ENCODE measurements at regions not wholly inside any gene's neighbourhood (a gene's known extent, or its start where the extent isn't known, plus 50 kb on each side); places are given as distances from the start of the nearest gene placed in this dataset.
"Not testable (repeated sequence)": the region's sequence is repeated elsewhere in the genome, so short reads cannot be mapped to it uniquely, and the experiment has no call there.

DNA sequence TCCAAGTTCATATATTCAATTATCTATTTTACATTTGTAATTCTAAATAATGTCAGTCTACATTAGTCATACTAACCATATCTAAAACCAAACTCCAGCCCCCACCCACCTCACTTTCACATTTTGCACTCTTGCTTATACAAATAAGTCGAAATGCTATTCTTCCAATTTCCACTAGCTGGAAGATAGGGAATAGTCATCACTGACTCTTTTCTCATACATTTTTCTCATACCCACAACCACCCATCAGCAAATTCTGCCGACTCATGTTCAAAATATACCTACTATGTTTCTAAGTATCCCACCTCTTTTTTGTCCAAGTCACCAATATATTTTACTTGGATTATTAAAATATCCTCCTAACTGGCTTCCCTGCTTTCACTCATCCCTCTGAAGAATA lies 93.2 kb upstream of the DGKB start:
- H3K4me1 ChIP-seq (ENCODE audit: control insufficient read depth in 2 of 2, insufficient read depth in 2 of 2, low read length in 2 of 2), result no peaks in the 10 kb centered on the region
- no peaks in the 10 kb centered on the region for H3K36me3 ChIP-seq (ENCODE audit: control insufficient read depth in 2 of 2, insufficient read depth in 2 of 2, low read length in 2 of 2)
- H3K4me3 ChIP-seq (ENCODE audit: low read length in 2 of 2), result no peak overlapping the region
- no peaks in the 10 kb centered on the region for H3K9me3 ChIP-seq (ENCODE audit: control insufficient read depth in 2 of 2, low read length in 2 of 2)
- no peak overlapping the region for H3K9ac ChIP-seq (ENCODE audit: low read depth in 1 of 2, low read length in 2 of 2)
- H3K27me3 ChIP-seq (ENCODE audit: control insufficient read depth in 2 of 2, insufficient read depth in 2 of 2, low read length in 2 of 2), result no peaks in the 10 kb centered on the region
- H3K27ac ChIP-seq (ENCODE audit: low read depth in 2 of 2, low read length in 2 of 2), result no peak overlapping the region

DNA sequence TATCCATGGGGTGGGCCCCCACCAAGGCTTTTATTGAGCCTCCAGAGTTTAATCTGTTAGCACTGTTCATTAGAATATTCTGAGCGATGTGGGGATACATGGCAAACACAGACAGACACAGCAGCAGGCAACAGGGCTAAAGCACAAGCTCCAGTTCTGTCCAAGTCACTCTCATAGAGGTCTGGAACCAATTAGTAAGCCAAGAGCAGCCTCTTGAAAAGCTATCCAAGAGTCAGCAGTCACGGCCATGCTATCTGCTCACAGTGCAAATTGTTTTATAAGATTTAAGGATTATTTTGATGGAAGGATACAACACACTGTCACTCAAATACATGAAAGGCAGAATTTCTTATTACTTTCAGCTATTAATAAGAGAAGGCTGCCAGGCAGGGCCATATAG lies 86.4 kb upstream of the DGKB start:
- H3K4me1 ChIP-seq (ENCODE audit: control insufficient read depth in 2 of 2, insufficient read depth in 2 of 2, low read length in 2 of 2), result no peaks in the 10 kb centered on the region
- H3K9ac ChIP-seq (ENCODE audit: low read depth in 1 of 2, low read length in 2 of 2), result no peak overlapping the region
- H3K4me3 ChIP-seq (ENCODE audit: low read length in 2 of 2), result no peak overlapping the region
- no peak overlapping the region for H3K27ac ChIP-seq (ENCODE audit: low read depth in 2 of 2, low read length in 2 of 2)
- H3K27me3 ChIP-seq (ENCODE audit: control insufficient read depth in 2 of 2, insufficient read depth in 2 of 2, low read length in 2 of 2), result no peaks in the 10 kb centered on the region
- H3K9me3 ChIP-seq (ENCODE audit: control insufficient read depth in 2 of 2, low read length in 2 of 2), result no peaks in the 10 kb centered on the region
- no peaks in the 10 kb centered on the region for H3K36me3 ChIP-seq (ENCODE audit: control insufficient read depth in 2 of 2, insufficient read depth in 2 of 2, low read length in 2 of 2)

DNA sequence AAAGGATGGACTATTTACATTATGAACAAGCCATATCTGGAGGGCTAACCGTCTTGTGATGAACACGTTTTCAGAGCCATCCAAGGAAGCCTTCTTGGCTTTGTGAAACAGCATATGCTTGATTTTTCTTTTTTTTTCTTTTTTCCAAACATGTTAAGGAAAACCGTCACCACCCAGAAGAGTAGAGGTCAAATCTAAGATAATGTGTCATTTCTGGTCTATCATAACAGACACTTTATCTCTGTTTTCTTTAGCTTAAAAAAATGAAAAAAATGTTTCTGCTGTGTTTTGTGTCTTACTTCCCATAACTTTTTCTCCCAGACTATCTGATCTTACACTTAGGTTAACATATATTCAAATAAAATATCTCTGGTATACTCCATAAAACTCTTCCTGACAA lies 76.1 kb upstream of the DGKB start:
- H3K9ac ChIP-seq (ENCODE audit: low read depth in 1 of 2, low read length in 2 of 2), result no peak overlapping the region
- no peaks in the 10 kb centered on the region for H3K36me3 ChIP-seq (ENCODE audit: control insufficient read depth in 2 of 2, insufficient read depth in 2 of 2, low read length in 2 of 2)
- H3K27ac ChIP-seq (ENCODE audit: low read depth in 2 of 2, low read length in 2 of 2), result no peak overlapping the region
- no peaks in the 10 kb centered on the region for H3K4me1 ChIP-seq (ENCODE audit: control insufficient read depth in 2 of 2, insufficient read depth in 2 of 2, low read length in 2 of 2)
- no peak overlapping the region for H3K4me3 ChIP-seq (ENCODE audit: low read length in 2 of 2)
- no peaks in the 10 kb centered on the region for H3K9me3 ChIP-seq (ENCODE audit: control insufficient read depth in 2 of 2, low read length in 2 of 2)
- no peaks in the 10 kb centered on the region for H3K27me3 ChIP-seq (ENCODE audit: control insufficient read depth in 2 of 2, insufficient read depth in 2 of 2, low read length in 2 of 2)

DNA sequence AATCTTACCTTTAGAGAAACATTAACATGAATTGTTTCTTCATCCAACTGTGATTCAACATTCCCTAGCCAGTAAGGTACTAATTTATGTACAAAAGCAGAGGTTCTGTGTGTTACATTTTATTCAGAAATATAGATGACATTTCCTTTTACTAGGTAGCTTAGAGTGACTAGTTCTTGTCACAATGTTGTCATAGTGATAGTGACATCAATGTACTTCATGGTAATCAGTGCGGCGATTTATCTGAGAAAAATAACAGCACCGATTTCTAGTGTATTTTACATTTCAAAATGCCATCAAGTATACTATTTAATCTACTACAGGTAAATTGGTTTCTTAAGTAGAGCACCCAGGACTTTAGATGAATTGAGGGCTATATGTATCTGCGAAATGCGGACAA lies 72.1 kb upstream of the DGKB start:
- Histone ChIP-seq H3K9me3 (ENCODE audit: control insufficient read depth in 2 of 2, low read length in 2 of 2) (no peaks in the 10 kb centered on the region), H3K27me3 (ENCODE audit: control insufficient read depth in 2 of 2, insufficient read depth in 2 of 2, low read length in 2 of 2) (no peaks in the 10 kb centered on the region), H3K9ac (ENCODE audit: low read depth in 1 of 2, low read length in 2 of 2) (no peak overlapping the region), H3K4me3 (ENCODE audit: low read length in 2 of 2) (no peak overlapping the region), H3K27ac (ENCODE audit: low read depth in 2 of 2, low read length in 2 of 2) (no peak overlapping the region), H3K4me1 (ENCODE audit: control insufficient read depth in 2 of 2, insufficient read depth in 2 of 2, low read length in 2 of 2) (no peaks in the 10 kb centered on the region), H3K36me3 (ENCODE audit: control insufficient read depth in 2 of 2, insufficient read depth in 2 of 2, low read length in 2 of 2) (no peaks in the 10 kb centered on the region)

DNA sequence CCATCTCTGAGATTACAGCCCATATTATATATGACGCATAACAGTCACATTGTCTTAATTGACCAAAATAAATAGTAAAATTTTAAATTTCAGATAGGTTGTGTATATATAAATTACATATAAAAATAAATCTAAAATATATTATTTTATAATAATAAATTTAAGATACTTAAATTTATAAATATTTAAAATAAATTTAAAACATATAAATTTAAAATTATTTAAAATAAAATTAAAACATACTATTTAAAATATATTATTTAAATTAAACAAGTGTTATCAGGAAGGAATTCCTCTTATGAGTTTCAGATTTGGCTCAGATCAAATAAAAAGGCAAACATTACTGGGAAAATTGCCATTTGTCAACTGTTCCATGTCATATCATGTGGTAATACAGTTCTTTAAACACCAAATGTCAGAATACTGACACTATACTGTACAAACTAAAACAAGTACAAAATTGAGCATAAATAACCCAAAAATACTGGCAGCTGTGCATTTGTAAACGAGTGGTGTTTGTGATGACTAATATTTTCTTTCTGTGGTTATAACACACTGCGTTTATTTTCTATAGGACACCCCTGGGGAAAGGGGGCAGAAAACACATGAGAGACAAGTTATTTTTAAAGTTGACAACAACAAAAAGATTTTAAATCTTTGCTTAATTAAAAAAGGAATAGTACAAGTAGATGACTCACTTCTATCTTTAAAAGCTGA lies 71.3 kb upstream of the DGKB start:
- H3K27ac ChIP-seq (ENCODE audit: low read depth in 2 of 2, low read length in 2 of 2), result no peak overlapping the region

DNA sequence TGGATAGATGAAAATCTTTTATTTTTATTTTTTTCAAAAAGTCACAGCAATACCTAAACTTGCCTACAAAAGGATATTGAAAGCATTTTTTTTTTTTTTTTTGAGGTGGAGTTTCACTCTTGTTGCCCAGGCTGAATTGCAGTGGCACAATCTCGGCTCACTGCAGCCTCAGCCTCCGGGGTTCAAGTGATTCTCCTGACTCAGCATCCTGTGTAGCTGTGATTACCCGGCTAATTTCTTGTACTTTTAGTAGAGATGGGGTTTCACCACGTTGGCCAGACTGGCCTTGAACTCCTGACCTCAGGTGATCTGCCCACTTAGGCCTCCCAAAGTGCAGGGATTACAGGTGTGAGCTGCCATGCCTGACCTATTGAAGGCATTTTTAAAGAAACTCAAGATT lies 69.1 kb upstream of the DGKB start:
- H3K27ac ChIP-seq (ENCODE audit: low read depth in 2 of 2, low read length in 2 of 2); H3K27me3 ChIP-seq (ENCODE audit: control insufficient read depth in 2 of 2, insufficient read depth in 2 of 2, low read length in 2 of 2); H3K36me3 ChIP-seq (ENCODE audit: control insufficient read depth in 2 of 2, insufficient read depth in 2 of 2, low read length in 2 of 2); H3K9ac ChIP-seq (ENCODE audit: low read depth in 1 of 2, low read length in 2 of 2); H3K4me1 ChIP-seq (ENCODE audit: control insufficient read depth in 2 of 2, insufficient read depth in 2 of 2, low read length in 2 of 2); H3K9me3 ChIP-seq (ENCODE audit: control insufficient read depth in 2 of 2, low read length in 2 of 2); H3K4me3 ChIP-seq (ENCODE audit: low read length in 2 of 2): not testable (repeated sequence)

More for the DNA sequence above, 71.3 kb upstream of the DGKB start:
- Histone ChIP-seq H3K9me3 (ENCODE audit: control insufficient read depth in 2 of 2, low read length in 2 of 2) (no peaks in the 10 kb centered on the region), H3K9ac (ENCODE audit: low read depth in 1 of 2, low read length in 2 of 2) (no peak overlapping the region), H3K4me1 (ENCODE audit: control insufficient read depth in 2 of 2, insufficient read depth in 2 of 2, low read length in 2 of 2) (no peaks in the 10 kb centered on the region), H3K36me3 (ENCODE audit: control insufficient read depth in 2 of 2, insufficient read depth in 2 of 2, low read length in 2 of 2) (no peaks in the 10 kb centered on the region), H3K4me3 (ENCODE audit: low read length in 2 of 2) (no peak overlapping the region), H3K27me3 (ENCODE audit: control insufficient read depth in 2 of 2, insufficient read depth in 2 of 2, low read length in 2 of 2) (no peaks in the 10 kb centered on the region)

DNA sequence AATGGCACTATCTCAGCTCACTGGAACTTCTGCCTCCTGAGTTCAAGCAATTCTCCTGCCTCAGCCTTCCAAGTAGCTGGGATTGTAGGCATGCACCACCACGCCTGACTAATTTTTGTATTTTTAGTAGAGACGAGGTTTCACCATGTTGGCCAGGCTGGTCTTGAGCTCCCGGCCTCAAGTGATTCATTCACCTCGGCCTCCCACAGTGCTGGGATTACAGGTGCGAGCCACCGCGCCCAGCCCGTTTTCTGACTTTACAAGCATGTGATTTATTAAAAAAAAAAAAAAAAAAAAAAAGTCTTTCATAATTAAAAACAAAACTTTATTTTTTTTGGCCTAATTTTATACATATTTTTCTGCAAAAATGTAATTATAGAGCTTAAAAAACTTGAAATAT lies 64.8 kb upstream of the DGKB start:
- not testable (repeated sequence) for H3K4me3 ChIP-seq (ENCODE audit: low read length in 2 of 2); H3K9ac ChIP-seq (ENCODE audit: low read depth in 1 of 2, low read length in 2 of 2); H3K27ac ChIP-seq (ENCODE audit: low read depth in 2 of 2, low read length in 2 of 2); H3K9me3 ChIP-seq (ENCODE audit: control insufficient read depth in 2 of 2, low read length in 2 of 2); H3K4me1 ChIP-seq (ENCODE audit: control insufficient read depth in 2 of 2, insufficient read depth in 2 of 2, low read length in 2 of 2); H3K27me3 ChIP-seq (ENCODE audit: control insufficient read depth in 2 of 2, insufficient read depth in 2 of 2, low read length in 2 of 2); H3K36me3 ChIP-seq (ENCODE audit: control insufficient read depth in 2 of 2, insufficient read depth in 2 of 2, low read length in 2 of 2)

DNA sequence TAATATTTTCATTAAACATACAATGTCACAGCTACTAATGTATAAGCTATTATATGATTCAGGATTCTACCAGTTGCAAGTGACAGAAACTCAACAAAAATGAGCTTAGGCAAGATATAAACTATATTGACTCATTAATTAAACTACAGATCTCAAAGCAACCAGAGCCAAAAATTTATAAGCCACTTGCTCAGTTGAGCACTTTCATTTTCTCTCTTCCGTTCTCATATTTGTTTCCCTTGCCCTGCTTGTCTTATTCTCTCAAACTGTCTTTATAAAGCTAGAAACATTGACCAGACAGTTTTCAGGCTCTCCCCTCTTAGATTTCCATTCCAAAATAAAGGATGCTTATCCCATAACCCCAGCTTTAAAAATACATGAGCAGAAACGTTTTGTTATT lies 60.2 kb upstream of the DGKB start:
- no peaks in the 10 kb centered on the region for H3K9me3 ChIP-seq (ENCODE audit: control insufficient read depth in 2 of 2, low read length in 2 of 2)
- H3K27me3 ChIP-seq (ENCODE audit: control insufficient read depth in 2 of 2, insufficient read depth in 2 of 2, low read length in 2 of 2), result no peaks in the 10 kb centered on the region
- no peaks in the 10 kb centered on the region for H3K36me3 ChIP-seq (ENCODE audit: control insufficient read depth in 2 of 2, insufficient read depth in 2 of 2, low read length in 2 of 2)
- H3K9ac ChIP-seq (ENCODE audit: low read depth in 1 of 2, low read length in 2 of 2), result no peak overlapping the region
- H3K27ac ChIP-seq (ENCODE audit: low read depth in 2 of 2, low read length in 2 of 2), result no peak overlapping the region
- no peak overlapping the region for H3K4me3 ChIP-seq (ENCODE audit: low read length in 2 of 2)
- H3K4me1 ChIP-seq (ENCODE audit: control insufficient read depth in 2 of 2, insufficient read depth in 2 of 2, low read length in 2 of 2), result no peaks in the 10 kb centered on the region

DNA sequence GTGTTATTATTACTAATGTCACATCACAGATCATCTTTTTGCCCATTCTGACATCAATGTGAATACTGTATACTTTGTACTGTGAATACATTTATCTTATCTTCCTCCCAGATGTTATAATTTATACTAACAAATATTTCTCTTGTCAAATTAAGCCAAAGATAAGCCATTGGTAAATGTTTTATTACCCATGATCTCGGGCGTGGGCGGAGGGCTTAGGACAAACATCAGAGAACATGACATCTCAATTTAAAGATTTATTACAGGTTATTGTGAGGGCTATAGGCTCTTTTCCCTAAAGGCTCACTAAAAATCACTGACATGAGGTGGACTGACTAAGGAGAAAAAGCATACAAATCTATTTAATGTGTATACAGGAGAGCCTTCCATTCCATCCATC lies 58.2 kb upstream of the DGKB start:
- no peaks in the 10 kb centered on the region for H3K9me3 ChIP-seq (ENCODE audit: control insufficient read depth in 2 of 2, low read length in 2 of 2)
- H3K4me3 ChIP-seq (ENCODE audit: low read length in 2 of 2), result no peak overlapping the region
- no peaks in the 10 kb centered on the region for H3K36me3 ChIP-seq (ENCODE audit: control insufficient read depth in 2 of 2, insufficient read depth in 2 of 2, low read length in 2 of 2)
- no peaks in the 10 kb centered on the region for H3K27me3 ChIP-seq (ENCODE audit: control insufficient read depth in 2 of 2, insufficient read depth in 2 of 2, low read length in 2 of 2)
- no peaks in the 10 kb centered on the region for H3K4me1 ChIP-seq (ENCODE audit: control insufficient read depth in 2 of 2, insufficient read depth in 2 of 2, low read length in 2 of 2)
- no peak overlapping the region for H3K9ac ChIP-seq (ENCODE audit: low read depth in 1 of 2, low read length in 2 of 2)
- no peak overlapping the region for H3K27ac ChIP-seq (ENCODE audit: low read depth in 2 of 2, low read length in 2 of 2)

DNA sequence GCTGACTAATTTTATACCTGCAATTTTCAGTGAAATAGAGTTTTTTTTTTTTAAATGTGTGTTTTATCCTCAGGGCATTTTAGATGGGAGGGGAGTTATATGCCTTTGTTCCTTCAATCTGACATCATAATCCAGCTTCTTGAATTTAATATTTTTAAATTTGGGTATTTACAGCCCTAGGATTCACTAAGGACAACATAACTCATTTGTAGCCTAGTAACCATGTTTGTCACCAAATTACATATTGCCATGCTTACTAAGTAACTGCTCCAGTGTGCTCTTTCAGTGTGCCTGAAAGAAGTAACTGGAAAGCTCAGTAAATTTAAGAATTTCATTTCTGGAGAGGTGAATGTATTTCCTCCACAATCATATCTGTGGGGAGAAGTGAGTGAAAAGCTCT lies 56.8 kb upstream of the DGKB start:
- Histone ChIP-seq H3K9ac (ENCODE audit: low read depth in 1 of 2, low read length in 2 of 2) (no peak overlapping the region), H3K27ac (ENCODE audit: low read depth in 2 of 2, low read length in 2 of 2) (no peak overlapping the region), H3K9me3 (ENCODE audit: control insufficient read depth in 2 of 2, low read length in 2 of 2) (no peaks in the 10 kb centered on the region), H3K4me1 (ENCODE audit: control insufficient read depth in 2 of 2, insufficient read depth in 2 of 2, low read length in 2 of 2) (no peaks in the 10 kb centered on the region), H3K27me3 (ENCODE audit: control insufficient read depth in 2 of 2, insufficient read depth in 2 of 2, low read length in 2 of 2) (no peaks in the 10 kb centered on the region), H3K36me3 (ENCODE audit: control insufficient read depth in 2 of 2, insufficient read depth in 2 of 2, low read length in 2 of 2) (no peaks in the 10 kb centered on the region), H3K4me3 (ENCODE audit: low read length in 2 of 2) (no peak overlapping the region)

DNA sequence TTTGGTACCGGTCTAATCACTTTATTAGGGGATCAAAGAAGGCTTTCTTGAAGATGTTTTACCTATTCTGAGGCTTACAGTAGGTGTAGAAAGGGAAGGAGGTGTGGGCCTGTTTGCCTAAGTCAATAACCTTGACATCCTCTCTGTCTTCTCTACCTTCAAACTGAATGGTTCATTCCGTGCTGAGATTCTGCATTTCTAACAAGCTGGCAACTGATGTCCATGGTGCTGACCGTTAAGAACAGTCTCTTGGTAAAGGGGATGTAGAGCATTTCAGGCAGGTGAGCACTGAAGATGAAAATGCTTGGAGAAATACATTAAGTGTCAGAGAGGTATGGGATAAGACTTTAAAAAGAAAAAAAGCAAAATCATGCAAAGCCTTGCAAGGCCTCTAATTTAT lies 51.5 kb upstream of the DGKB start:
- Histone ChIP-seq H3K9ac (ENCODE audit: low read depth in 1 of 2, low read length in 2 of 2) (no peak overlapping the region), H3K27ac (ENCODE audit: low read depth in 2 of 2, low read length in 2 of 2) (no peak overlapping the region), H3K4me3 (ENCODE audit: low read length in 2 of 2) (no peak overlapping the region), H3K27me3 (ENCODE audit: control insufficient read depth in 2 of 2, insufficient read depth in 2 of 2, low read length in 2 of 2) (no peaks in the 10 kb centered on the region), H3K4me1 (ENCODE audit: control insufficient read depth in 2 of 2, insufficient read depth in 2 of 2, low read length in 2 of 2) (no peaks in the 10 kb centered on the region), H3K9me3 (ENCODE audit: control insufficient read depth in 2 of 2, low read length in 2 of 2) (no peaks in the 10 kb centered on the region), H3K36me3 (ENCODE audit: control insufficient read depth in 2 of 2, insufficient read depth in 2 of 2, low read length in 2 of 2) (no peaks in the 10 kb centered on the region)

Measured in mucosa of rectum (tissue), 2 donors.